ENCODE measurements at regions not wholly inside any gene's neighbourhood (a gene's known extent, or its start where the extent isn't known, plus 50 kb on each side); places are given as distances from the start of the nearest gene placed in this dataset.
"Not testable (repeated sequence)": the region's sequence is repeated elsewhere in the genome, so short reads cannot be mapped to it uniquely, and the experiment has no call there.

DNA sequence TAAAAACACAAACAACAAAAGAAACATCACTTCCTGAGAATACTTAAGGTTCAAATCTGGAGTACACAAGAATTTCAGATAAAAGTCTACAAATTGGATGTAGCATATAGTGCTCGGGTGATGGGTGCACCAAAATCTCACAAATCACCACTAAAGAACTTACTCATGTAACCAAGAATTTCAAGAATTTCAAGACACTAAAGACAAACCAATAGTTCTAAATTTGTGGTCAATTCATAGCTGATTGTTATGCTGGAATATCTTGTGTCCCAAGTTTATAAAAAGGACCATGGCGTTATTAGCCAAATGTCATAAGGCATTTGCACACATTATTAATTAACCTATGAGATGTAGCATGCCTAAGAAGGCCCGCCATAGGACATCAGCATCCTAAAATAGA, 1204.1 kb upstream of the AUTS2 start:
- DNase-seq (ENCODE audit: low spot score), result no peak

DNA sequence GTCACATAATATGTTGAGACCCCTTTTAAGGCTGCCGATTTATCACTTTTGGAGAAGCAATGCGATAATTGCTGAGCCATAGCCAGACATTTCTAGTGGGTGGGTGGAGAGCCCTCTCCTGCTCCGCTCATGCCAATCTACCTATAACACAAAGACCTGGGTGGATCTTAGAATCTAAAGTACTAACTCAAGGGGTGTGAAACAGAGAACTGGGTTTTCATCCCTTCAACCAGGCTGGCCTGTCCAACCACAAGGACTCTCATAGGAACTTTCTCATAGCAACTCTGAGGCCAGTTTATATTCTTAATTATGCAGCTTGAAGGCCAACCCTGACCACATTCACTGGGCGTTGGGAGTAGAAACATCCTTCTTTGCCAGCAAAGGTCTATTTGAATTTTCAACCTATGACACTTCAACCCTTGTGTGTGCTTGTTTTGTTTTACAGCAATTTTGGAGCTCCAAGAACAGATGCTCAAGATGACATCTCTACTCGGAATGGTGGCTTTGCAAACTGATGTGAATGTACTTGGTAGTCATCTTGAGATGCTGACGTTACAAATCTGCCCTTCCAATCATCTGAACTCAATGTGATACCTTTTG, 1198.2 kb upstream of the AUTS2 start:
- no peak for DNase-seq (ENCODE audit: low spot score)

DNA sequence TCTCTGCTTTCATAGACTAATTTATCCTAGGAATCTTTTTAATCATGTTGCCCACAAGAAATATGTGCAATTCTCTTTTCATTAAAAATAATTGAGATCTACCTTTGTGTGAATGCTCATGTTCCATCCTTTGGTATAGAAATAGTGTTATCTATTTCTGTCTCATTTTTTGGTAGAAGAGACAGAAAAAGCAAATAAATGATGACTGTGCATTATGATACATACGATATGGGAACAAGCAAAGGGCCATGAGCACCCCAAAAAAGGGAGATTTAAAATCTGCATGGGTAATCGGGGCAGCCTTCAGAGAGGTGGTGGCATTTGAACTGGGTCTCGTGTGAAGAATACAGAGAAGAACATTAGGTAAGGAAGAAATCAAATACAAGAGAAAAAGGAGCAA, 1197.5 kb upstream of the AUTS2 start:
- DNase-seq (ENCODE audit: low spot score), result no peak

DNA sequence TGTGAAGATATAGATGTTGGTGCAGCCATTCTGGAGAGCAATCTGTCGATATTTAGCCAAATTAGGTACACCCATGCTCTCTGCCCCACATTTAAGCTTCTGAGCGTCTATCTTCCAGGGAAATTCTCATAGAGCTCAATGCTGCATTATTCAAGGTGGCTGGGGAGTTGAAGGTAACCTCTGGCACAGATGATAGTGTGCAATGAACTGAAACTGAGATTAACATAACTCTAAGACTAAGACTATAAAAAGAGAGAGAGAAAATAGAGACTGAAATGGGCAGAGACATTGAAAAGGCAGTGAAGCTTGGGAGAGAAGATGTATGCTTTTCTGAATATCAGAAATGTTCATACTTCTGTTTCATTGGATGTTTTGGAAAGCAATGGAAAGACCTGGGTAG, 1197.0 kb upstream of the AUTS2 start:
- DNase-seq (ENCODE audit: low spot score), result no peak

DNA sequence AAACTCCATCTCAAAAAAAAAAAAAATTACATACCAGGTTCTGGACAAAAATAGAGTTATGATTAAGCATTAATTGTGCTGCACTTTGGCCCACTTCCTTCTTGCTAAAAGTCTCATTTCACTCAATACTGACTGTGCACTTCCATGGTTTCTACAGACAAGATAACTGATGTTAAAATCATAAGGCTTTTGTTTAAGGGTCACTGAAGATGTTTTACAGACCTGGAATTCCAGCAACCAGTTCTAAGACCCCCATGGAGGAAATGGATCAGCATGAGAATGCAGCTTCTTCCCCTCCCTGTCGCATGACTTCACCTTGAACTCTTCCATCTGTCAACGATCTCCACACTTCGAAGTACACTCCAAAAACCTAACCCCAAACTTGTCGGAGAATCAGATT, 1191.8 kb upstream of the AUTS2 start:
- DNase-seq (ENCODE audit: low spot score), result no peak

DNA sequence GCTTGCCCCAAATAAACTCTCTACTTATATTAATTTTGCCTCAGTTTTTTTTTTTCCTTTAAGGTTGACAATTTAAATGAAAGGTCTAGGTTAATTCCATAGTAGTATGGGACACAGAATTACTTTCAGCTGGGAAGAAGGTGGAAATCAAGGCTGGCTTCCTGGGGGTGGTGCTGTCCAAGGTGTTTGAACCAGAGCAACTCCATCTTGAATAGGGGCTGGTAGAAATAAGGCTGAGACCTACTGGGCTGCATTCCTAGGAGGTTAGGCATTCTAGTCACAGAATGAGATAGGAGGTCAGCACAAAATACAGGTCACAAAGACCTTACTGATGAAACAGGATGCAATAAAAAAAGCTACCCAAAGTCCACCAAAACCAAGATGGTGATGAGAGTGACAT, 1190.8 kb upstream of the AUTS2 start:
- DNase-seq (ENCODE audit: low spot score), result no peak

DNA sequence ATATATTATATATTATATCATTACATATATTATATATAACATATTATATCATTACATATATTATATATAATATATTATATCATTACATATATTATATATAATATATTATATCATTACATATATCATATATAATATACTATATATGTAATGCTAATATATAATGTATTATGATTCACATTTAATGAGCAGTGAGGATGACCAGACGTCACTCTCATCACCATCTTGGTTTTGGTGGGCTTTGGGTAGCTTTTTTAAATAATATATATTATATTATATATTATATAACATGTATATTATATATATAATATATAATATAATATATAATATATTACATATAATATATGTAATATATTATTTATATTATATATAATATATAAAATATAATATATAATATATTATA, 1189.4 kb upstream of the AUTS2 start:
- DNase-seq (ENCODE audit: low spot score), result no peak

DNA sequence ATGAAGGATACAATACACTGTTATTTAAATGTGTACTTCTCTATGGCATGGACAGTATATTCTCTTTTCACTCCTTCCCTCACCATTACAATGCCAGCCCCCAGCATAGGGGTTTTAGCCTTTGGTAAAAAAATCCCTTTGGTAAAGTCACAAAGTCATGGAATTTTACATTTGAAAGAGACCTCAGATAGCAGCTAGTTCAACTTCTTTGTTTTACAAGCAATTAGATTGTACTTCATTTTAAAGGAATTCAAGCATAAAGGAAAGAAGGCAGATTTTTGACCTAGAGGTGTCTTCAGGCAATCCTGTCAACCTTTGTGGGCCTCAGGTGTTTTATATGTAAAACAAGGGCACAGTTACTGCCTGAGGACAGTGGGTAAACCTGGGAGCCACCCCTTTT, 1188.4 kb upstream of the AUTS2 start:
- DNase-seq (ENCODE audit: low spot score), result no peak

DNA sequence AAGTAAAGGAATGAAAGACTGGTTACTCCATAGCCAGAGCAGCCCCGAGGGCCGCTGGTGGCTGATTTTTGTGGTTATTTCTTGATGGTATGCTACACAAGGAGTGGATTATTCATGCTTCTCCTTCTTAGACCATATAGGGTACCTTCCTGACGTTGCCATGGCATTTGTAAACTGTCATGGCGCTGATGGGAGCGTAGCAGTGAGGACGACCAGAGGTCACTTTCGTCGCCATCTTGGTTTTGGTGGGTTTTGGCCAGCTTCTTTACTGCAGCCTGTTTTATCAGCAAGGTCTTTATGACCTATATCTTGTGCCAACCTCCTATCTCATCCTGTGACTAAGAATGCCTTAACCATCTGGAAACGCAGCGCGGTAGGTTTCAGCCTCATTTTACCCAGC, 1187.6 kb upstream of the AUTS2 start:
- DNase-seq (ENCODE audit: low spot score), result not testable (repeated sequence)

DNA sequence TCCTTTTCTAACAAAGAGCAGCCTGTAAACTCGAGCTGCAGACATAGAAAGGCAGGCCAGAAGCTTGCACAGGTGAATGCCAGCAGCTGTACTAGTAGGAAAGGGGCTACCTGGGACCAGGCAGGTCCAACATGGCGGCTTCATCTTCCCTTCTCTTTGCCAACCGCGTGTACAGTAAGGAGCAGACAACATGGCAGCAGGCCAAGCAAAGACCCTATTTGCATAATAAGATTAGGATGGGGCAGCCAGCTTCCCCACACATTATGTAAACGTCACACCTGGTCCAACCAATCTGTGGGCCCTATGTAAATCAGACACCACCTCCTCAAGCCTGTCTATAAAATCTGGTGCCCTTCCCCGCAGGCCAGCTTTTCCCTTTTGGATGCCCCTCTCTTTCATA, 1186.5 kb upstream of the AUTS2 start:
- DNase-seq (ENCODE audit: low spot score), result no peak

DNA sequence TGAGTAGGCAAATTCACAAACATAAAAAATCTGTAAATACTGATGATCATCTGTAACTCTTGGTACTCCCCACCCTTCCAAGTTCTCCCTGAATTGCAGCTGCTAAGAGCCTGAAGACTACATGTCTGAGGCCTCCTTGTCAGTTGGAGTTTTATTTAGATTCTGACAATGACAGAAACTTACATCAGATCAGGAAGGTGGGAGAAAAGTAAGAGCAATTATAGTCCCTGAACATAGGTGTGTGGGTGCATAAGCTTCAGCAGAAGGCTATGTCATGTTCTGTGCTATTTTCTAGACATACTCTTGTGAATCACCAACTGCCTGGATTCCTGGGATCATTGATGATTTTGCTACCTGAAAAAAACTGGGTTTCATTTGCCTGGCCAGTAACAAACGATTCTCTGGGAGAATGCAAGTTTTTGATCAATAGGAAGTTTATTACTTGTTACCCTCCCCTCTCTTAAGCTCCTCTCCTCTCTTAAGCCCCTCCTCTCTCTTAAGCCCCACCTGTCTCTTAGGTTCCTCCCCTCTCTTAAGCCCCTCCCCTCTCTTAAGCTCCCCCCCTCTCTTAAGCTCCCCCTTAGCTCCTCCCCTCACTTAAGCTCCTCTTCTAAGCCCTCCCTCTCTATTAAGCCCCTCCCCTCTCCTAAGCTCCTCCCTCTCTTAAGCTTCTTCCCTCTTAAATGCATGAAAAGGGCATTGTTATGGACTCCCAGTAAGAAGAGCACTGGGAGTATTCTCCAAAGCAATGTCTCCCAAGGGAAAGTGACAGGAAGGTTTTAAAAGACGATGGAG, 1183.4 kb upstream of the AUTS2 start:
- no peak for DNase-seq (ENCODE audit: low spot score)

DNA sequence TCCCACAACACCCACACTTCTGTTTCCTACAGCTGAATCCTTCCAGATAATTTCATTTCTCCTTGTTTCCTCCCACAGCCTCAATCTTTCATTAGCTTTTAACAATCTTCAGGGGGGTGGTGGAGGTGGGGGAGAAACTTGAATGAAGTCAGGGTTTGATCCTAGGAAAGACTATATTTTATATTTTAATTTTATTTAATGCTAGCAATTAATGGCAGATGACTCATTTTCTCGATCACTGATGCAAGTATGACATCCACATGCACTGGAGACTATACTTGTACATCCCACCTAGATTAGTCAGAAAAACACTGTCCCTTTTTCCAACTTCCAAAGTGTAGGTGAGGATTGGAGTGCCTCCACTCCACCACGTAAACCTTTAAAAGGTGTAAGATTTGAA, 1181.3 kb upstream of the AUTS2 start:
- no peak for DNase-seq (ENCODE audit: low spot score)

DNA sequence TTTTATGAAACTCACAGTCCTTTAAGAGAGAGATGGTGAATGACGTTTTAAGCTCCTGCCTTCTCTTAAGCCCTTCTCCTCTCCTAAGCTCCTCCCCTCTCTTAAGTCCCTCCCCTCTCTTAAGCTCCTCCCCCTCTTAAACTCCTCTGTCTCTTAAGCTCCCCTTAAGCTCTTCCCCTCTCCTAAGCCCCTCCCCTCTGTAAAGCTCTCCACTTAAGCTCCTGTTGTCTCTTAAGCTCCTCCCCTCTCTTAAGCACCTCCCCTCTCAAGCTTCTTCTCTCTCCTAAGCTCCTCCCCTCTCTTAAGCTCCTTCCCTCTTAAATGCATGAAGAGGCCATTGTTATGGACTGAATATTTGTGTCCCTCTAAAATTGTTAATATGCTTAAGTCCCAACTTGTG, 1180.6 kb upstream of the AUTS2 start:
- no peak for DNase-seq (ENCODE audit: low spot score)

DNA sequence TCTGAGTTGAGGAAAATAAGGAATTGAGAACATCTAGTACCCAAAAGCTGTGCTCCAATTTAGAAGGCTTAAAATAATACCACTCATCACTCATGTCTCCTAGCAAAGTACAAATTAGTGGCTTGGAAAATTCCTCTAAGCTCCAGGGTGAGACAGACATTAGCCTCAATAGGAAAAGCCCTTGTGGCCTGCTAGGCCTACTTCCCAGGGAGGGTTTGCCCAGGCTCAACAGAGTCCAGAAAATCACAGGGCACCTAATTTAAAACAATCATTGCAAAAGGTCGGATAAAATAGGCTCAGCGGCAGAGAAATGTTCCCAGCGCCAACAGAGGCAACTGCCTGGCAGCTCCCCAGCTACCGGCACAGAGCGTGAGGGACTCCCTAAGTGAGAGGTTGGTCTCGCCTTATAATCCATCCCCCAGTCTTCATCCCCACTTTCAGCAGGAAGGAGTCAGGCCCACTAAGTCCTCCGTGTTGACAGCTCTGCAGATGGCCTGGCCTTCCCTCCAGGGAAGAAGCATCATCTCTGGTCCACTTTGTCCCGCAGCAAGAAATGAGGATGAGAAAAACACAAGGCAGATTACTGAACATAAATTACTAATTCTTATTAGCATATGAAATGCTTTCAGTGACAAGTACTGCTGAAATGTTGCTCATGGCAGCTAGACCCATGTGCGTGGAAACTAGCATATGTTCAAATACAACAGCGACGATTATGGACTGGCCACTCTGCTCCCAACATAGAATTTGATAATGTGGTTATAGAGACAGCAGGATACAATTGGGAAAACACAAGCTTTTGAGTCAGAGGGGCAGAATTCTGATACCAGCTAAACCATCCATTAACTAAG, 1177.7 kb upstream of the AUTS2 start:
- peak; percentile 68 for DNase-seq (ENCODE audit: low spot score)

DNA sequence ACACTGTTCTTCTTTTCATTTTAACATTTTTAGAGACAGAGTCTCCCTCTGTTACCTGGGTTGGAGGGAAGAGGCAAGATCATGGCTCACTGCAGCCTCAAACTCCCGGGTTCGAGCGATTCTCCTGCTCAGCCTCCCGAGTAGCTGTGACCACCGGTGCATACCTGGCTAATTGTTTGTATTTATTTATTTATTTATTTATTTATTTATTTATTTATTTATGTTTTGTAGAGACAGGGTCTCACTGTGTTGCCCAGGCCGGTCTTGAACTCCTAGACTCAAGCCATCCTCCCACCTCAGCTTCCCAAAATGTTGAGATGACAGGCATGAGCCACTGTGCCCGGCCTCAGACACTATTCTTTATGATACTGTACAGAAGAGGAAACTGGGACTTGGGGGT, 1176.6 kb upstream of the AUTS2 start:
- no peak for DNase-seq (ENCODE audit: low spot score)

DNA sequence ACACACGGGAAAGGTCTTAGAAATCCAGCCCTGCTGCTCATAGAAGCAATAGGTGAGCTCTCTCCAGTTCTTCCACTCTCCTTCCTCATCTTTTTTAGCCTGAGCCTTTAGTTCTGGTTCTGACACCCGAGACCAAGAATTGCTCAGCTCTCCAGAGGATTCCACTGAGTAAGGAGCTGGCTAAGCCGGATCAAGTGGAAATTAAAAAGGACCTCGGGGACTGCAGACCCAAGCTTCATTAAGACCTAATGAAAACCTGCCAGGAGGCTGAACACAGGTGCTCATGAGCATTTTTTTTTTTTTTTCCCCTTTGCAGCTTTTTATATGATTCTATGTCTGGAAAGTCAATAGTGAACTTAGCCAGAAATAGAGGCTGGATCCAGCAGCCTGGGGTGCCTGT, 1176.0 kb upstream of the AUTS2 start:
- no peak for DNase-seq (ENCODE audit: low spot score)

DNA sequence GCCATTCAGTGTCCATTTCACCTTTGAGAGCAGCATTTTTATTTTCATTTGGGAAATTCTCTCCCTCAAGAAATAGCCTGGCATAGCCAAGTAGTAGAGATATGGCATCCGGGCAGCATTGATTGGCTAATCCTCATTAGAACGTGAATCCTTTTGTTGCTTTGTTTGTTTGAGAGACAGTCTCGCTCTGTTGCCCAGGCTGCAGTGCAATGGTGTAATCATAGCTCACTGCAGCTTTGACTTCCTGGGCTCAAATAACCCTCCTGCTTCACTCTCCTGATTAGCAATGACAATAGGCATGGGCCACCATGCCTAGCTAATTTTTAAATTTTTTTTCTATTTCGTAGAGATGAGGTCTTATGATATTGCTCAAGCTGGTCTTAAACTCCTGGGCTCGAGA, 1174.9 kb upstream of the AUTS2 start:
- no peak for DNase-seq (ENCODE audit: low spot score)

DNA sequence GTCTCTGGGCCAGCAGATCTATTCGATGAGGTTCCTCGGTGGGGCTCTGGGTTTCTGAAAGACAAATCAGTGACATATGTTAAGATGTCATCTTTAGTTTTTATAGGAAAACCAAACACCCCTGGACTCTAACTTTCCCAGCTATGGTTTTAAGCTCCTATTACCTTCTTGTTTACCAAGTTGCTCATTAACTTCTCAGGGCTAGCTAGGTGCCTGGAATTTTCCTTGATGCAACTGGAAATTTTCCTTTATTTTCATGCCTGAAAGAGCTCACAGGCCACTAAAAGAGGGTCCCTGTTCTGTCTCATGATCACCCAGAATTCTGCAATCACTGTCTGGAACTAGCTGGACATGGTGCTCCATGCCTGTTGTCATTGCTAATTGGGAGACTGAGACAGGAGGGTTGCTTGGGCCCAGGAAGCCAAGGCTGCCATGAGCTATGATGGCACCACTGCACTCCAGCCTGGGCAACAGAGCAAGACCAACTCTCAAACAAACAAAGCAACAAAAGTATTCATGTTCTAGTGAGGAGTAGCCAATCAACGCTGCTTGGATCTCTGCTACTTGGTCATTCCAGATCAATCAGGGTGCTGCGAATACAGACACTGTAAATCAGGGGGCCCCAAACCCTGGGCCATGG, 1173.5 kb upstream of the AUTS2 start:
- DNase-seq (ENCODE audit: low spot score), result no peak

DNA sequence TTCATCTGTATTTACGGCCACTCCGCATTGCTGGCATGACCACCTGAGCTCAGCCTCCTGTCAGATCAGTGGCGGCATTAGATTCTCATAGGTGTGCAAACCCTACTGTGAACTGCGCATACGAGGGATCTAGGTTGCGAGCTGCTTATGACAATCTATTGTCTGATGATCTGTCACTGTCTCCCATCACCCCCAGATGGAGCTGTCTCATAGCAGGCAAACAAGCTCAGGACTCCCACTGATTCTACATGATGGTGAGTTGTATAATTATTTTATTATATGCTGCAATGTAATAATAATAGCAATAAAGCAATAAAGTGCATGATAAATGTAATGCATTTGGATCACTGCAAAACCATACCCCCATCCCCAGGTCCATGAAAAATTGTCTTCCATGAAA, 1172.9 kb upstream of the AUTS2 start:
- peak; percentile 16 for DNase-seq (ENCODE audit: low spot score)

DNA sequence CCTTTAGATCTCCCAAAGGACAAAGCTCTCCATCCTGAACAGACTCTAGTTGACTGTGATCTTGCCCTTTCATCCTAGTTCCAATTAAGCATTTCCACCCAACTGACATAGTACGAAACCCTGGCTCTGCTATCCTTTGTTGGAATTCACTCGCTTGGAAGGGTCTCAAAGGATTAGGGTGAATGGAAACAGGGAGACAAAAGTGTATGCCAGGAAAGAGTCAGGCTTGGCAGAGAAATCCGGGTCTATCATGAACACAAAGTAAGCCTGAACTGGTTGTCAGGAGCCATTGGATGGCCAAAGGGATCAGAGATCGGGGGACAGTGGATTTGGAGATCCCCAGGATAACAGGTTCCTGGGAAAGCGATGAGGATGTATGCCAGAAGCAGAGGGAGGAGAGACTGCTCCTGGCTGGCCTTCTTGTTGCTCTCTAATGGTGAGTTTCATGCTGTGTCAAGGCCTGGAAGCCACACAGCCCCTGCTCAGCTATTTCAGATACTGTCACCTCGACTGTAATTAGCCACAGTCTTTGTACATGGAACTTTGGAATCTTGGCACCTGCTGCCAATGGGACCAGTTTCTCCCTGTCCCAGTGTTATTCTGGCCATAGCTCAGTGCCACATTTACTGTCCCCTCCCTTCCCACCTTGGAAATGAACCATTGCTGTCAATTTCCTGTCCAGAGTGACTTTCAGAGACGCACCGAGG, 1168.7 kb upstream of the AUTS2 start:
- DNase-seq (ENCODE audit: low spot score), result peak; percentile 31

DNA sequence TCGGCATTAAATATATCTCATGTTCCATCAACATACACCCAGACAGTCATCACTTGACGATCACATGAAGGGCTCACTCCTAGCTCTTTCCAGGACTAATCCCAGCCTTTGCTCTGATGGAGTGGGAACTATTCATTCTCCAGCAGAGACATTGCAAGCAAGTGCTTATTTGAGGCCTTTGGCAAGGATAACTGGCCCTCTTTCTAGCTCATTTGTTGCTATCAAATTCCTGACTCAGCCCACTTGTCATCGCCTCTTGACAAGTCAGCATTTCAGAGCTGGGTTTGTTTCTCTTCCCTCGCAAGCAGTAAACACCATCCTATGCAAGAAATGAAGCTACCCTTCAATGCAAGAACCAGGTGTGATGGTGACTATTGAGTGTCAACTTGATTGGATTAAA, 1165.7 kb upstream of the AUTS2 start:
- DNase-seq (ENCODE audit: low spot score), result no peak

DNA sequence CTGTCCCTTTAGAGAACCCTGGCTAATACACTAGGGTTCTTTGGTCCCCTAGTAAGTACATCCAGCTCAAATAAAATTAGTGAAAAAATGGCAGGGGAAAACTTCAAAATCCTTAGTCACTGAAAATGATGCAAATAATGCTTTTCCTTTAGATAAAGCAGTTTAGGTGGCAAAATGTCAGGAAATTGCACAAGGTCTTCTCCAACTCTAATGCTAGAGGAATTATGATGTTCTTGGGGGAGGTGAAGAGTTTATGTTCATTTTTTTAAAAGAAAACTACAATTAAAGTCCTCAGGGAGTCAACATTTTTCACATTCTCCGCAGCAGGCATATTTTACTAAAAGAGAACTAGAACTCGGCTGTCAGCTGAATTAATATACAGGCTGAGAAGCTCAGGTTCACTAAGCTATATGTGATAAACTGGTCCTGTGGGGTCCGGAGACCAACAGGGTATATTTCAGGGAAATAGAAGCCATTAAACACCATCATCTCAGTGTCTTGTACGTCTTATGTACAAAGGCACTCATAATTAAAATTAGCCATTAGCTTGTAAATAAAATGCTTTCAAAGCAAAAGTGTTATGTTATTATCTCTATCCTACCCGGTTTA, 1164.7 kb upstream of the AUTS2 start:
- no peak for DNase-seq (ENCODE audit: low spot score)

All from globus pallidus (tissue), 1 donor.